H9 (cell line): ENCODE measurements at regions not wholly inside any gene's neighbourhood (a gene's known extent, or its start where the extent isn't known, plus 50 kb on each side); places are given as distances from the start of the nearest gene placed in this dataset.

Experiments
- DNase-seq: peaks from one replicate; pipeline ENCODE4 v3.0.0-alpha.2; 2017
- H2AFZ ChIP-seq: one replicate; pipeline ENCODE4 v1.6.1; 2013; ENCODE audit warnings: mild to moderate bottlenecking, low read length, control low read depth, moderate library complexity
- H2AK5ac ChIP-seq: 2 replicates; pipeline ENCODE4 v1.6.1; 2013; ENCODE audit warnings: low read length, control low read depth, mixed read lengths; ENCODE audit not compliant: insufficient read length
- H2BK120ac ChIP-seq: one replicate; pipeline ENCODE4 v1.6.1; 2013; ENCODE audit warnings: low read depth, mild to moderate bottlenecking, low read length, control low read depth, inconsistent platforms; ENCODE audit not compliant: poor library complexity, severe bottlenecking
- H2BK12ac ChIP-seq: 2 replicates; pipeline ENCODE4 v1.6.1; 2013; ENCODE audit warnings: low read length, control low read depth, mixed read lengths, low read depth; ENCODE audit not compliant: insufficient read length
- H2BK15ac ChIP-seq: 2 replicates; pipeline ENCODE4 v1.6.1; 2013; ENCODE audit warnings: low read depth, low read length, control low read depth
- H2BK20ac ChIP-seq: one replicate; pipeline ENCODE4 v1.6.1; 2013; ENCODE audit warnings: low read depth, mild to moderate bottlenecking, low read length, control low read depth, inconsistent platforms; ENCODE audit not compliant: poor library complexity, severe bottlenecking
- H2BK5ac ChIP-seq: 2 replicates; pipeline ENCODE4 v1.6.1; 2013; ENCODE audit warnings: low read length, control low read depth, mixed read lengths; ENCODE audit not compliant: insufficient read length
- H3K14ac ChIP-seq: 2 replicates; pipeline ENCODE4 v1.6.1; 2013; ENCODE audit warnings: low read length, control low read depth; ENCODE audit not compliant: insufficient read depth
- H3K18ac ChIP-seq: 2 replicates; pipeline ENCODE4 v1.6.1; 2013; ENCODE audit warnings: low read depth, mild to moderate bottlenecking, mixed read lengths, low read length, control low read depth; ENCODE audit not compliant: insufficient read length
- H3K23ac ChIP-seq: 2 replicates; pipeline ENCODE4 v1.6.1; 2013; ENCODE audit warnings: low read length, control low read depth, mixed read lengths, low read depth; ENCODE audit not compliant: insufficient read length
- H3K23me2 ChIP-seq: 2 replicates; pipeline ENCODE4 v1.6.1; 2013; ENCODE audit warnings: low read depth, mild to moderate bottlenecking, mixed read lengths, low read length, control low read depth; ENCODE audit not compliant: insufficient read length, poor library complexity, severe bottlenecking
- H3K27ac ChIP-seq: 2 replicates; pipeline ENCODE4 v1.5.1; 2013; ENCODE audit warnings: low read length, control low read depth, mixed read lengths, low read depth; ENCODE audit not compliant: insufficient read length
- H3K27me3 ChIP-seq: 2 replicates; pipeline ENCODE4 v1.6.1; 2013; ENCODE audit warnings: low read length, control low read depth, inconsistent platforms; ENCODE audit not compliant: insufficient read depth
- H3K4ac ChIP-seq: 2 replicates; pipeline ENCODE4 v1.6.1; 2013; ENCODE audit warnings: low read depth, mild to moderate bottlenecking, control low read depth, inconsistent platforms, low read length, moderate library complexity
- H3K4me1 ChIP-seq: 2 replicates; pipeline ENCODE4 v1.6.1; 2013; ENCODE audit warnings: low read length, control low read depth, inconsistent platforms; ENCODE audit not compliant: insufficient read depth
- H3K4me2 ChIP-seq: 2 replicates; pipeline ENCODE4 v1.6.1; 2013; ENCODE audit warnings: low read length, control low read depth, mixed read lengths; ENCODE audit not compliant: insufficient read length, insufficient read depth
- H3K56ac ChIP-seq: 2 replicates; pipeline ENCODE4 v1.6.1; 2013; ENCODE audit warnings: low read depth, mild to moderate bottlenecking, mixed read lengths, low read length, control low read depth; ENCODE audit not compliant: insufficient read length
- H3K79me1 ChIP-seq: 2 replicates; pipeline ENCODE4 v1.6.1; 2013; ENCODE audit warnings: low read depth, mild to moderate bottlenecking, moderate library complexity, low read length, control low read depth, inconsistent platforms; ENCODE audit not compliant: insufficient read depth, poor library complexity, severe bottlenecking
- H3K79me2 ChIP-seq: 2 replicates; pipeline ENCODE4 v1.6.1; 2013; ENCODE audit warnings: low read length, control low read depth, inconsistent platforms; ENCODE audit not compliant: insufficient read depth
- H3K9ac ChIP-seq: 2 replicates; pipeline ENCODE4 v1.6.1; 2013; ENCODE audit warnings: low read length, control low read depth, mixed read lengths; ENCODE audit not compliant: insufficient read length; ENCODE audit errors: extremely low read depth
- H3K9me3 ChIP-seq: one replicate; pipeline ENCODE4 v1.6.1; 2013; ENCODE audit warnings: low read depth, low read length, inconsistent platforms; ENCODE audit not compliant: control insufficient read depth
- H3T11ph ChIP-seq: one replicate; pipeline ENCODE4 v1.6.1; 2013; ENCODE audit warnings: mild to moderate bottlenecking, low read length, control low read depth, inconsistent platforms
- H4K20me1 ChIP-seq: one replicate; pipeline ENCODE4 v1.6.1; 2013; ENCODE audit not compliant: control insufficient read depth, insufficient read length, insufficient read depth
- H4K5ac ChIP-seq: 2 replicates; pipeline ENCODE4 v1.6.1; 2013; ENCODE audit warnings: low read depth, mild to moderate bottlenecking, mixed read lengths, low read length, control low read depth; ENCODE audit not compliant: insufficient read length
- H4K8ac ChIP-seq: replicated peaks from 2 replicates; pipeline ENCODE4 v1.6.1; 2013; ENCODE audit warnings: low read length, control low read depth, mixed read lengths, low read depth; ENCODE audit not compliant: insufficient read length
- H4K91ac ChIP-seq: 2 replicates; pipeline ENCODE4 v1.6.1; 2013; ENCODE audit warnings: low read depth, mild to moderate bottlenecking, moderate library complexity, mixed read lengths, low read length, control low read depth; ENCODE audit not compliant: insufficient read length
- H3K27ac Mint-ChIP-seq, 3 experiments: 2 replicates in 2 of 3; 3 replicates in 1 of 3; pipeline ENCODE4 v1.8.0; 2020 to 2021; ENCODE audit warnings: mixed read lengths in 3 of 3, mild to moderate bottlenecking in 1 of 3, moderate library complexity in 1 of 3
- H3K27me3 Mint-ChIP-seq: 2 replicates; pipeline ENCODE4 v1.8.0; 2021; ENCODE audit warnings: low read depth, mild to moderate bottlenecking, moderate library complexity, mixed read lengths
- H3K36me3 Mint-ChIP-seq, 3 experiments: 2 replicates in 2 of 3; 3 replicates in 1 of 3; pipeline ENCODE4 v1.8.0; 2020 to 2021; ENCODE audit warnings: low read depth in 3 of 3, mixed read lengths in 3 of 3; ENCODE audit not compliant: insufficient read depth in 1 of 3
- H3K4me1 Mint-ChIP-seq, 2 experiments: 2 replicates each; pipeline ENCODE4 v1.8.0; 2020; ENCODE audit warnings: mixed read lengths in 2 of 2
- H3K4me3 Mint-ChIP-seq, 2 experiments: 2 replicates in 1 of 2; 3 replicates in 1 of 2; pipeline ENCODE4 v1.8.0; 2020 to 2021; ENCODE audit warnings: mild to moderate bottlenecking in 2 of 2, mixed read lengths in 2 of 2, moderate library complexity in 1 of 2
- H3K9me3 Mint-ChIP-seq, 2 experiments: 2 replicates in 1 of 2; 3 replicates in 1 of 2; pipeline ENCODE4 v1.8.0; 2020; ENCODE audit warnings: mild to moderate bottlenecking in 2 of 2, mixed read lengths in 2 of 2, moderate library complexity in 1 of 2
- WGBS: extraction: QIAGEN DNeasy Blood & Tissue Kit; methylation state at CpG from one replicate; pipeline ENCODE4 v1.1.7; 2013; ENCODE audit warnings: missing lambda C conversion rate, low lambda C conversion rate, mixed read lengths; ENCODE audit not compliant: insufficient read length; ENCODE audit errors: extremely low coverage; 5-methylcytosine and 5-hydroxymethylcytosine counted together
- TF ChIP-seq, protein P1 (sequence below): fragments of 200-600 bp; sonication (generic); conservative IDR thresholded peaks from 3 replicates; pipeline ENCODE4 v1.8.0; 2021; ENCODE audit warnings: antibody characterized with exemption, mild to moderate bottlenecking

DNA sequence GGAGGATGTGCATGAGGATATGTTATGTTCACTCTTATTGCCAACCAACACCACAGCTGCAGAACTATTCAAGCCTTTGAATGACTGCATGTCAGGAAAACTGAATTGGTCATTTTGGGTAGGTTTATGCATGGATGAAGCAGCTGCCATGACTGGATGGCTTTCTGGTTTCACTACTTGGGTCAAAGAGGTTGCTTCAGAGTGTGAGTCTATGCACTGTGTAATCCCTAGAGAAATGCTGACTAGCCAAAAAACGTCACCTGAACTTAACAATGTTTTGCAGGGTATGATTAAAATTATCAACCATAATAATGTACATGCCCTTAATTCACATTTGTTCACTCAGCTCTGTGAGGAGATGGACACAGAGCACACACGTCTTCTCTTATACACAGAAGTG lies 206.7 kb upstream of the RBBP8 start:
- H2BK20ac ChIP-seq: no peak overlapping the region
- H3K79me1 ChIP-seq: no peaks in the 10 kb centered on the region
- Mint-ChIP-seq H3K27ac (no peak overlapping the region), H3K4me1 (no peaks in the 10 kb centered on the region), H3K36me3 (no peaks in the 10 kb centered on the region; a peak in 1 of 7 replicates), H3K27me3 (no peaks in the 10 kb centered on the region; the same call in 1 of the 2 replicates), H3K4me3 (no peak overlapping the region), H3K9me3 (peaks cover 5 to 6% of the 10 kb centered on the region in 2 experiments; a peak in 3 of 5 replicates)
- no peak overlapping the region for H4K91ac ChIP-seq
- no peaks in the 10 kb centered on the region for H3K4me1 ChIP-seq
- H4K8ac ChIP-seq: no peak overlapping the region
- H3K9me3 ChIP-seq: no peaks in the 10 kb centered on the region
- no peak overlapping the region for H3T11ph ChIP-seq
- no peaks in the 10 kb centered on the region for H4K20me1 ChIP-seq
- H2BK15ac ChIP-seq: no peak overlapping the region
- no peak overlapping the region for H2BK12ac ChIP-seq
- H3K79me2 ChIP-seq: no peaks in the 10 kb centered on the region
- no peak overlapping the region for H3K27ac ChIP-seq
- H2AK5ac ChIP-seq: no peak overlapping the region
- no peak overlapping the region for H4K5ac ChIP-seq
- DNase-seq: no peak
- H3K56ac ChIP-seq: no peak overlapping the region
- TF ChIP-seq, protein P1, sequence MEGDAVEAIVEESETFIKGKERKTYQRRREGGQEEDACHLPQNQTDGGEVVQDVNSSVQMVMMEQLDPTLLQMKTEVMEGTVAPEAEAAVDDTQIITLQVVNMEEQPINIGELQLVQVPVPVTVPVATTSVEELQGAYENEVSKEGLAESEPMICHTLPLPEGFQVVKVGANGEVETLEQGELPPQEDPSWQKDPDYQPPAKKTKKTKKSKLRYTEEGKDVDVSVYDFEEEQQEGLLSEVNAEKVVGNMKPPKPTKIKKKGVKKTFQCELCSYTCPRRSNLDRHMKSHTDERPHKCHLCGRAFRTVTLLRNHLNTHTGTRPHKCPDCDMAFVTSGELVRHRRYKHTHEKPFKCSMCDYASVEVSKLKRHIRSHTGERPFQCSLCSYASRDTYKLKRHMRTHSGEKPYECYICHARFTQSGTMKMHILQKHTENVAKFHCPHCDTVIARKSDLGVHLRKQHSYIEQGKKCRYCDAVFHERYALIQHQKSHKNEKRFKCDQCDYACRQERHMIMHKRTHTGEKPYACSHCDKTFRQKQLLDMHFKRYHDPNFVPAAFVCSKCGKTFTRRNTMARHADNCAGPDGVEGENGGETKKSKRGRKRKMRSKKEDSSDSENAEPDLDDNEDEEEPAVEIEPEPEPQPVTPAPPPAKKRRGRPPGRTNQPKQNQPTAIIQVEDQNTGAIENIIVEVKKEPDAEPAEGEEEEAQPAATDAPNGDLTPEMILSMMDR: no peak
- H3K14ac ChIP-seq: no peak overlapping the region
- H3K4ac ChIP-seq: no peak overlapping the region
- H3K23me2 ChIP-seq: no peaks in the 10 kb centered on the region
- H3K23ac ChIP-seq: no peak overlapping the region
- no peak overlapping the region for H2BK120ac ChIP-seq
- no peaks in the 10 kb centered on the region for H3K27me3 ChIP-seq
- no peak overlapping the region for H3K4me2 ChIP-seq
- no peak overlapping the region for H3K9ac ChIP-seq
- no CpG with 5 or more reads among the region's 2 CpGs for WGBS
- no peak overlapping the region for H2AFZ ChIP-seq
- no peak overlapping the region for H2BK5ac ChIP-seq
- no peak overlapping the region for H3K18ac ChIP-seq
